HepG2 (cell line): ENCODE measurements at regions not wholly inside any gene's neighbourhood (a gene's known extent, or its start where the extent isn't known, plus 50 kb on each side); places are given as distances from the start of the nearest gene placed in this dataset.

Experiments used
- EP300 ChIP-seq, 3 experiments: sonication (generic) in 1 of 3; formaldehyde crosslinking in 1 of 3; IDR thresholded peaks; 2 replicates each; pipeline versions ENCODE4 v1.5.1 to v1.6.1; 2011 to 2020; ENCODE audit warnings: low read depth in 2 of 3, low read length in 2 of 3, borderline replicate concordance in 1 of 3, improper control_type of control experiment in 1 of 3, mild to moderate bottlenecking in 1 of 3, missing genetic modification reagents in 1 of 3, moderate library complexity in 1 of 3
- EZH2 ChIP-seq: conservative IDR thresholded peaks from 2 replicates; pipeline ENCODE4 v1.6.1; 2012; ENCODE audit warnings: mild to moderate bottlenecking, low read depth, low read length, moderate library complexity
- NCOR1 ChIP-seq: fragments of 200-600 bp; sonication (generic); IDR thresholded peaks from 2 replicates; pipeline ENCODE4 v1.7.0; 2017; ENCODE audit warnings: antibody characterized with exemption, low read length, borderline replicate concordance
- PHF20 ChIP-seq: sonication (generic); formaldehyde crosslinking; IDR thresholded peaks from 2 replicates; pipeline ENCODE4 v1.5.0; 2020; ENCODE audit warnings: mild to moderate bottlenecking, missing genetic modification reagents
- POLR2A ChIP-seq, 2 experiments: IDR thresholded peaks; 2 replicates each; pipeline ENCODE4 v1.6.1; 2011; ENCODE audit warnings: low read depth in 2 of 2, low read length in 2 of 2, mild to moderate bottlenecking in 1 of 2, moderate library complexity in 1 of 2; ENCODE audit not compliant: insufficient read depth in 1 of 2
- RFX1 ChIP-seq: fragments of 450-650 bp; IDR thresholded peaks from 2 replicates; pipeline ENCODE4 v1.6.1; 2017
- SMAD3 ChIP-seq: sonication (generic); formaldehyde crosslinking; IDR thresholded peaks from 2 replicates; pipeline ENCODE4 v1.4.0; 2020; ENCODE audit warnings: missing genetic modification reagents
- STAG1 ChIP-seq: sonication (generic); formaldehyde crosslinking; IDR thresholded peaks from 2 replicates; pipeline ENCODE4 v1.4.0; 2020; ENCODE audit warnings: missing genetic modification reagents
- TCF12 ChIP-seq, 2 experiments: fragments of 450-650 bp in 1 of 2; sonication (generic) in 1 of 2; formaldehyde crosslinking in 1 of 2; IDR thresholded peaks; 2 replicates each; pipeline versions ENCODE4 v1.6.1 to v1.8.0; 2017 to 2022; ENCODE audit warnings: antibody characterized with exemption in 1 of 2, mild to moderate bottlenecking in 1 of 2, missing genetic modification reagents in 1 of 2, moderate library complexity in 1 of 2
- ZBTB38 ChIP-seq: sonication (generic); formaldehyde crosslinking; IDR thresholded peaks from 2 replicates; pipeline ENCODE4 v1.5.1; 2020; ENCODE audit warnings: mild to moderate bottlenecking, missing genetic modification reagents
- TF ChIP-seq, protein P1 (sequence below): sonication (generic); formaldehyde crosslinking; IDR thresholded peaks from 2 replicates; pipeline ENCODE4 v1.5.0; 2020; ENCODE audit warnings: mild to moderate bottlenecking, missing genetic modification reagents, moderate library complexity
- TF ChIP-seq, protein P2 (sequence below): sonication (generic); formaldehyde crosslinking; IDR thresholded peaks from 2 replicates; pipeline ENCODE4 v1.4.0; 2020; ENCODE audit warnings: missing genetic modification reagents

DNA sequence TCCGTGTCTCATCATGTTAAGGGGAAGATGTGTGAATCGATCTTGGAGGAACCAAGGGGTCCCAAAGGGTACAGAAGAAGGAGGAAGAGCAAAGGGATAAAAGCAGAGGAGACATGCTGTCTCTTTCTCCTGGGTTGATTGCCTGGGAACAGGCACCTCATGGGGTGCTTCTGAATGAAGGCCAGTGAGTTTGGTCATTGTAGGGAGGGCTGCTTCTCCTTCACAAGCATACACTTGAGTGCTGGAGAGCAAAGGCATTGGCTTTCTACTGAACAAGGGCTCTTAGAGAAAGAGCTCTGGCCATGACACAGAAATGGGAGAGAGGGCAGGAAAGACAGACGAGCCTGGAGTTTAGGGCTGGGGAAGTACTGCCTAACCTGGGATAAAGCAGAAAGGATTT is 146.7 kb upstream of the NPY start:
- TF ChIP-seq RFX1 (no peak), STAG1 (CRISPR knock-in tag) (no peak), PHF20 (CRISPR knock-in tag) (no peak), EZH2 (no peak), POLR2A (IDR thresholded peaks at IDR 0.05; ENCODE audit: insufficient read depth in 1 of 2, low read depth in 2 of 2, low read length in 2 of 2) (no peak), NCOR1 (no peak), SMAD3 (CRISPR knock-in tag) (no peak), TCF12 (IDR thresholded peaks at IDR 0.05) (no peak), TCF12 (CRISPR knock-in tag; IDR thresholded peaks at IDR 0.05) (no peak), ZBTB38 (CRISPR knock-in tag) (no peak), EP300 (IDR thresholded peaks at IDR 0.05; ENCODE audit: low read depth in 2 of 2, low read length in 2 of 2) (no peak), EP300 (CRISPR knock-in tag; IDR thresholded peaks at IDR 0.05; ENCODE audit: borderline replicate concordance) (no peak)
- TF ChIP-seq, protein P1, sequence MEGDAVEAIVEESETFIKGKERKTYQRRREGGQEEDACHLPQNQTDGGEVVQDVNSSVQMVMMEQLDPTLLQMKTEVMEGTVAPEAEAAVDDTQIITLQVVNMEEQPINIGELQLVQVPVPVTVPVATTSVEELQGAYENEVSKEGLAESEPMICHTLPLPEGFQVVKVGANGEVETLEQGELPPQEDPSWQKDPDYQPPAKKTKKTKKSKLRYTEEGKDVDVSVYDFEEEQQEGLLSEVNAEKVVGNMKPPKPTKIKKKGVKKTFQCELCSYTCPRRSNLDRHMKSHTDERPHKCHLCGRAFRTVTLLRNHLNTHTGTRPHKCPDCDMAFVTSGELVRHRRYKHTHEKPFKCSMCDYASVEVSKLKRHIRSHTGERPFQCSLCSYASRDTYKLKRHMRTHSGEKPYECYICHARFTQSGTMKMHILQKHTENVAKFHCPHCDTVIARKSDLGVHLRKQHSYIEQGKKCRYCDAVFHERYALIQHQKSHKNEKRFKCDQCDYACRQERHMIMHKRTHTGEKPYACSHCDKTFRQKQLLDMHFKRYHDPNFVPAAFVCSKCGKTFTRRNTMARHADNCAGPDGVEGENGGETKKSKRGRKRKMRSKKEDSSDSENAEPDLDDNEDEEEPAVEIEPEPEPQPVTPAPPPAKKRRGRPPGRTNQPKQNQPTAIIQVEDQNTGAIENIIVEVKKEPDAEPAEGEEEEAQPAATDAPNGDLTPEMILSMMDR (CRISPR knock-in tag), result no peak
- TF ChIP-seq, protein P2, sequence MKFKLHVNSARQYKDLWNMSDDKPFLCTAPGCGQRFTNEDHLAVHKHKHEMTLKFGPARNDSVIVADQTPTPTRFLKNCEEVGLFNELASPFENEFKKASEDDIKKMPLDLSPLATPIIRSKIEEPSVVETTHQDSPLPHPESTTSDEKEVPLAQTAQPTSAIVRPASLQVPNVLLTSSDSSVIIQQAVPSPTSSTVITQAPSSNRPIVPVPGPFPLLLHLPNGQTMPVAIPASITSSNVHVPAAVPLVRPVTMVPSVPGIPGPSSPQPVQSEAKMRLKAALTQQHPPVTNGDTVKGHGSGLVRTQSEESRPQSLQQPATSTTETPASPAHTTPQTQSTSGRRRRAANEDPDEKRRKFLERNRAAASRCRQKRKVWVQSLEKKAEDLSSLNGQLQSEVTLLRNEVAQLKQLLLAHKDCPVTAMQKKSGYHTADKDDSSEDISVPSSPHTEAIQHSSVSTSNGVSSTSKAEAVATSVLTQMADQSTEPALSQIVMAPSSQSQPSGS (CRISPR knock-in tag), result no peak
